Gastroesophageal sphincter (tissue), 4 donors: ENCODE measurements at regions not wholly inside any gene's neighbourhood (a gene's known extent, or its start where the extent isn't known, plus 50 kb on each side); places are given as distances from the start of the nearest gene placed in this dataset.

ENCODE experiments used
- ATAC-seq: fragments of 150-250 bp; one replicate; pipeline ENCODE4 v1.9.1; 2016; ENCODE audit warnings: mild to moderate bottlenecking, moderate library complexity
- H3K27ac ChIP-seq, 4 donors: fragments of 200-600 bp; sonication (generic) in 3 of 4; 1 replicate in 3 of 4; 2 replicates in 1 of 4; pipeline ENCODE4 v1.5.1; 2016 to 2019
- H3K27me3 ChIP-seq: fragments of 200-600 bp; sonication (generic); one replicate; pipeline ENCODE4 v1.5.1; 2019
- H3K36me3 ChIP-seq, 2 donors: fragments of 200-600 bp; sonication (generic); one replicate each; pipeline ENCODE4 v1.5.1; 2019; ENCODE audit warnings: control low read depth in 1 of 2
- H3K4me1 ChIP-seq, 3 donors: fragments of 200-600 bp; sonication (generic); 1 replicate in 2 of 3; 2 replicates in 1 of 3; pipeline ENCODE4 v1.5.1; 2016 to 2019; ENCODE audit warnings: control low read depth in 2 of 3
- H3K4me3 ChIP-seq, 2 donors: fragments of 200-600 bp; sonication (generic); one replicate each; pipeline ENCODE4 v1.5.1; 2019; ENCODE audit warnings: mild to moderate bottlenecking in 1 of 2, moderate library complexity in 1 of 2
- H3K9me3 ChIP-seq, 3 donors: fragments of 200-600 bp; sonication (generic); one replicate each; pipeline ENCODE4 v1.5.1; 2017 to 2019; ENCODE audit warnings: control low read depth in 2 of 3
- CTCF ChIP-seq, 4 experiments: fragments of 200-600 bp in 2 of 4; fragments of 450-650 bp in 2 of 4; sonication (generic) in 1 of 4; IDR thresholded peaks; one replicate each; pipeline ENCODE4 v1.5.1; 2017 to 2019; ENCODE audit warnings: antibody characterized with exemption in 4 of 4, mild to moderate bottlenecking in 2 of 4, moderate library complexity in 2 of 4
- EP300 ChIP-seq: sonication (generic); formaldehyde crosslinking; IDR thresholded peaks from one replicate; pipeline ENCODE4 v1.6.1; 2017; ENCODE audit warnings: antibody characterized with exemption, mild to moderate bottlenecking
- POLR2A ChIP-seq, 2 donors: fragments of 450-650 bp; IDR thresholded peaks; one replicate each; pipeline ENCODE4 v1.6.1; 2017; ENCODE audit warnings: antibody characterized with exemption in 2 of 2, mild to moderate bottlenecking in 2 of 2, moderate library complexity in 1 of 2
- POLR2AphosphoS5 ChIP-seq: sonication (generic); formaldehyde crosslinking; IDR thresholded peaks from one replicate; pipeline ENCODE4 v1.6.1; 2017; ENCODE audit warnings: antibody characterized with exemption
- WGBS, 2 donors: methylation state at CpG; one replicate each; pipeline ENCODE4 v1.1.5; 2018; ENCODE audit warnings: low coverage in 1 of 2; 5-methylcytosine and 5-hydroxymethylcytosine counted together

- 48 to 100% methylated on average over 1 to 2 of the region's 2 CpGs for WGBS, 2 donors
- H3K36me3 ChIP-seq: no peaks in the 10 kb centered on the region
- H3K4me3 ChIP-seq: no peak overlapping the region
- ATAC-seq: no peak
- no peaks in the 10 kb centered on the region for H3K9me3 ChIP-seq
- TF ChIP-seq CTCF (IDR thresholded peaks at IDR 0.05): no peak
- no peak for TF ChIP-seq POLR2AphosphoS5
- no peak for TF ChIP-seq POLR2A (IDR thresholded peaks at IDR 0.05)
- TF ChIP-seq EP300: no peak
- H3K4me1 ChIP-seq: peaks cover 10 to 51% (median 14%) of the 10 kb centered on the region in 3 donors
- H3K27ac ChIP-seq: peak overlapping the region in 2 of 4 donors; percentile 33 to 57
- H3K27me3 ChIP-seq: no peaks in the 10 kb centered on the region
These were observed 225.6 kb downstream of the BLID start for GRCh38 chr11:121890377-121890776.

- H3K27me3 ChIP-seq: no peaks in the 10 kb centered on the region
- H3K9me3 ChIP-seq: no peaks in the 10 kb centered on the region
- peaks cover 10 to 51% (median 14%) of the 10 kb centered on the region in 3 donors for H3K4me1 ChIP-seq
- TF ChIP-seq POLR2A (IDR thresholded peaks at IDR 0.05) (no peak), CTCF (IDR thresholded peaks at IDR 0.05) (no peak), POLR2AphosphoS5 (no peak), EP300 (no peak)
- H3K4me3 ChIP-seq: no peak overlapping the region
- no peaks in the 10 kb centered on the region for H3K36me3 ChIP-seq
- 100% methylated on average over 1 of the region's 1 CpG; no CpG with 5 or more reads in 1 of the 2 donors for WGBS, 2 donors
- no peak for ATAC-seq
- peak overlapping the region in 1 of 4 donors; percentile 33 for H3K27ac ChIP-seq
These were observed 226.1 kb downstream of the BLID start for GRCh38 chr11:121889931-121890330.

- no peak for TF ChIP-seq POLR2A (IDR thresholded peaks at IDR 0.05)
- no peak for TF ChIP-seq POLR2AphosphoS5
- no peak for TF ChIP-seq CTCF (IDR thresholded peaks at IDR 0.05)
- no peak for TF ChIP-seq EP300
- H3K9me3 ChIP-seq: no peaks in the 10 kb centered on the region
- no peaks in the 10 kb centered on the region for H3K36me3 ChIP-seq
- ATAC-seq: no peak
- H3K4me3 ChIP-seq: no peak overlapping the region
- H3K27ac ChIP-seq: no peak overlapping the region
- 75 to 91% methylated on average over 6 of the region's 6 CpGs for WGBS, 2 donors
- H3K4me1 ChIP-seq: peaks cover 10 to 51% (median 14%) of the 10 kb centered on the region in 3 donors
- H3K27me3 ChIP-seq: no peaks in the 10 kb centered on the region
These were observed 226.8 kb downstream of the BLID start for GRCh38 chr11:121889186-121889585.

- peaks cover 10 to 51% (median 14%) of the 10 kb centered on the region in 3 donors for H3K4me1 ChIP-seq
- no peak overlapping the region for H3K4me3 ChIP-seq
- H3K27me3 ChIP-seq: no peaks in the 10 kb centered on the region
- H3K9me3 ChIP-seq: no peaks in the 10 kb centered on the region
- 88% methylated on average over 4 of the region's 4 CpGs for WGBS, 2 donors
- H3K36me3 ChIP-seq: no peaks in the 10 kb centered on the region
- H3K27ac ChIP-seq: no peak overlapping the region
- TF ChIP-seq EP300 (no peak), POLR2A (IDR thresholded peaks at IDR 0.05) (no peak), POLR2AphosphoS5 (no peak), CTCF (IDR thresholded peaks at IDR 0.05) (no peak)
- ATAC-seq: no peak
These were observed 227.9 kb downstream of the BLID start for GRCh38 chr11:121887976-121888557.

- Histone ChIP-seq H3K4me3 (no peak overlapping the region), H3K27ac (no peak overlapping the region), H3K9me3 (no peaks in the 10 kb centered on the region), H3K27me3 (no peaks in the 10 kb centered on the region), H3K4me1 (peaks cover 10 to 48% (median 14%) of the 10 kb centered on the region in 3 donors), H3K36me3 (no peaks in the 10 kb centered on the region)
- no peak for TF ChIP-seq POLR2A (IDR thresholded peaks at IDR 0.05)
- TF ChIP-seq POLR2AphosphoS5: no peak
- no peak for TF ChIP-seq CTCF (IDR thresholded peaks at IDR 0.05)
- TF ChIP-seq EP300: no peak
- 63 to 66% methylated on average over 3 of the region's 3 CpGs for WGBS, 2 donors
- no peak for ATAC-seq
These were observed 228.4 kb downstream of the BLID start for GRCh38 chr11:121887569-121887968.
